Keratinocyte (primary cell): ENCODE measurements at regions not wholly inside any gene's neighbourhood (a gene's known extent, or its start where the extent isn't known, plus 50 kb on each side); places are given as distances from the start of the nearest gene placed in this dataset.

Experiments
- DNase-seq: peaks from one replicate; pipeline ENCODE4 v3.0.0-alpha.2; 2011; ENCODE audit warnings: low read depth, missing footprints, low spot score
- FAIRE-seq: peaks from 2 replicates; lab custom pipeline; 2011; peaks lifted over from hg19 to GRCh38; lab: Jason Lieb, UNC
- H2AFZ ChIP-seq: 2 replicates; pipeline ENCODE4 v1.6.0; 2012; ENCODE audit warnings: low read length, control low read depth, inconsistent platforms; ENCODE audit not compliant: control insufficient read depth
- H3K27ac ChIP-seq: 2 replicates; pipeline ENCODE4 v1.5.1; 2011; ENCODE audit warnings: low read length; ENCODE audit not compliant: control insufficient read depth, insufficient read depth
- H3K27me3 ChIP-seq: 3 replicates; pipeline ENCODE4 v1.6.0; 2011; ENCODE audit warnings: low read length; ENCODE audit not compliant: control insufficient read depth, insufficient read depth; ENCODE audit errors: extremely low read depth
- H3K36me3 ChIP-seq, 2 experiments: 2 replicates in 1 of 2; 3 replicates in 1 of 2; pipeline ENCODE4 v1.5.1; 2011; ENCODE audit warnings: low read length in 2 of 2, mild to moderate bottlenecking in 1 of 2; ENCODE audit not compliant: control insufficient read depth in 2 of 2, insufficient read depth in 2 of 2; ENCODE audit errors: extremely low read depth in 1 of 2
- H3K4me1 ChIP-seq: 3 replicates; pipeline ENCODE4 v1.5.1; 2011; ENCODE audit warnings: low read length; ENCODE audit not compliant: control insufficient read depth, insufficient read depth; ENCODE audit errors: extremely low read depth
- H3K4me2 ChIP-seq: 3 replicates; pipeline ENCODE4 v1.6.0; 2011; ENCODE audit warnings: low read depth, low read length; ENCODE audit not compliant: control insufficient read depth, insufficient read depth; ENCODE audit errors: extremely low read depth
- H3K4me3 ChIP-seq, 3 experiments: fragments of 200-600 bp in 1 of 3; sonication (generic) in 1 of 3; 2 replicates in 2 of 3; 3 replicates in 1 of 3; pipeline ENCODE4 v1.5.1; 2011 to 2016; ENCODE audit warnings: low read length in 3 of 3, mild to moderate bottlenecking in 3 of 3, control low read depth in 2 of 3, inconsistent platforms in 1 of 3, low read depth in 1 of 3, mixed read lengths in 1 of 3, mixed run types in 1 of 3, moderate library complexity in 1 of 3; ENCODE audit not compliant: control insufficient read depth in 2 of 3, insufficient read depth in 2 of 3; ENCODE audit errors: extremely low read depth in 1 of 3
- H3K79me2 ChIP-seq: 2 replicates; pipeline ENCODE4 v1.6.0; 2012; ENCODE audit warnings: low read length; ENCODE audit not compliant: control insufficient read depth, insufficient read depth
- H3K9ac ChIP-seq: 3 replicates; pipeline ENCODE4 v1.6.0; 2011; ENCODE audit warnings: low read length; ENCODE audit not compliant: control insufficient read depth, insufficient read depth; ENCODE audit errors: extremely low read depth
- H3K9me1 ChIP-seq: 3 replicates; pipeline ENCODE4 v1.6.0; 2011; ENCODE audit warnings: low read length; ENCODE audit not compliant: control insufficient read depth, insufficient read depth; ENCODE audit errors: extremely low read depth
- H3K9me3 ChIP-seq: 2 replicates; pipeline ENCODE4 v1.5.1; 2012; ENCODE audit warnings: low read depth, low read length; ENCODE audit not compliant: control insufficient read depth
- H4K20me1 ChIP-seq: 3 replicates; pipeline ENCODE4 v1.6.0; 2011; ENCODE audit warnings: low read length; ENCODE audit not compliant: control insufficient read depth, insufficient read depth; ENCODE audit errors: extremely low read depth
- EZH2 ChIP-seq: IDR thresholded peaks from one replicate; pipeline ENCODE4 v1.6.1; 2012; ENCODE audit warnings: inconsistent platforms, mild to moderate bottlenecking, low read length, moderate library complexity
- dilution Hi-C: fragments of 300-500 bp; cut with MboI; formaldehyde crosslinking; loops from one replicate; pipeline ENCODE4 v1.7.0; 2020; ENCODE audit warnings: low sequenced_read_pairs; ENCODE audit not compliant: extremely low pct_ligation_motif_present
- TF ChIP-seq, protein P1 (sequence below), 3 experiments: IDR thresholded peaks in 1 of 3; conservative IDR thresholded peaks in 1 of 3; optimal IDR thresholded peaks in 1 of 3; 2 replicates in 2 of 3; 3 replicates in 1 of 3; pipeline versions ENCODE3 to v1.5.1; 2011; ENCODE audit warnings: low read length in 3 of 3, mild to moderate bottlenecking in 3 of 3, moderate library complexity in 2 of 3, control low read depth in 1 of 3, inconsistent platforms in 1 of 3; ENCODE audit not compliant: insufficient read depth in 2 of 3; ENCODE audit errors: extremely low read depth in 1 of 3

DNA sequence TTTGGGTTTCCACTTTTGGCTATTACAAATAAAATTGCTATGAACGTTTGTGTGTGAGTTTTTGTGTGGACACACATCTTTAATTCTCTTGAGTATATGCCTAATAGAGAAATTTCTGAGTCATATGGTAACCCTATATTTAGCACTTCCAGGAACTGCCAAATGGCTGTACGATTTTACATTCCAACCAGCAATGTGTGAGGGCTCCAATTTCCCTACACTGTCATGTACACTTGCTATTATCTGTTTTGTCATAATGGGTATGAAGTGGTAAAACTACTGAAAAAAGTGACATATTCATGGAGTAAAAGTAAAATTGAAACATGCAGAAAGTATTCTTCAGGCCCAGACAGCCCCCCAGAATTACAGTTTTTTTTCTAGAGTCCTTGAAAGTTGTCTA lies 59.6 kb upstream of the ESR1 start:
- Histone ChIP-seq H2AFZ (no peak overlapping the region), H3K4me3 (no peak overlapping the region), H3K9ac (no peak overlapping the region), H3K27ac (no peak overlapping the region), H3K4me2 (no peak overlapping the region), H3K27me3 (no peaks in the 10 kb centered on the region), H3K36me3 (no peaks in the 10 kb centered on the region), H3K79me2 (no peaks in the 10 kb centered on the region), H4K20me1 (no peaks in the 10 kb centered on the region), H3K9me1 (no peaks in the 10 kb centered on the region), H3K9me3 (no peaks in the 10 kb centered on the region), H3K4me1 (no peaks in the 10 kb centered on the region)
- FAIRE-seq (no peak), DNase-seq (no peak)
- dilution Hi-C loops: no loop called here
- TF ChIP-seq EZH2: no peak
- TF ChIP-seq, protein P1, sequence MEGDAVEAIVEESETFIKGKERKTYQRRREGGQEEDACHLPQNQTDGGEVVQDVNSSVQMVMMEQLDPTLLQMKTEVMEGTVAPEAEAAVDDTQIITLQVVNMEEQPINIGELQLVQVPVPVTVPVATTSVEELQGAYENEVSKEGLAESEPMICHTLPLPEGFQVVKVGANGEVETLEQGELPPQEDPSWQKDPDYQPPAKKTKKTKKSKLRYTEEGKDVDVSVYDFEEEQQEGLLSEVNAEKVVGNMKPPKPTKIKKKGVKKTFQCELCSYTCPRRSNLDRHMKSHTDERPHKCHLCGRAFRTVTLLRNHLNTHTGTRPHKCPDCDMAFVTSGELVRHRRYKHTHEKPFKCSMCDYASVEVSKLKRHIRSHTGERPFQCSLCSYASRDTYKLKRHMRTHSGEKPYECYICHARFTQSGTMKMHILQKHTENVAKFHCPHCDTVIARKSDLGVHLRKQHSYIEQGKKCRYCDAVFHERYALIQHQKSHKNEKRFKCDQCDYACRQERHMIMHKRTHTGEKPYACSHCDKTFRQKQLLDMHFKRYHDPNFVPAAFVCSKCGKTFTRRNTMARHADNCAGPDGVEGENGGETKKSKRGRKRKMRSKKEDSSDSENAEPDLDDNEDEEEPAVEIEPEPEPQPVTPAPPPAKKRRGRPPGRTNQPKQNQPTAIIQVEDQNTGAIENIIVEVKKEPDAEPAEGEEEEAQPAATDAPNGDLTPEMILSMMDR (optimal IDR thresholded peaks at IDR 0.05 in 1 of 3, IDR thresholded peaks at IDR 0.05 in 1 of 3, conservative IDR thresholded peaks at IDR 0.05 in 1 of 3; ENCODE audit: extremely low read depth in 1 of 3, insufficient read depth in 2 of 3, low read length in 3 of 3): no peak

DNA sequence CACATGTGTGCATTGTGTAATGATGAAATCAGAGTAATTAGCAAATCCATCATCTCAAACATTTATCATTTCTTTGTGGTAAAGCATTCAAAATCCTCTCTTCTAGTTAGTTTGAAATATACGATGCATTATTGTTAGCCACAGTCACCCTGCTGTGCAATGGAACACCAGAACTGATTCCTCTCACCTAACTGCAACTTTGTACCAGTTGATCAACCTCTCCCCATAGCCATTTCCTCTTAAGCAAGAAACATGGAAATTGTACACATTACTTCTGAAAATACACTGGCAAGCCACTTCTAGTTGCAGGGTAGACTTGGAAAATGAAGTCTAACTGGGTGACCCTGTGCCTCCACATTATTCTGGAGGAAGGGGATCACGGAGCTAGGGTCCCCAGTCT lies 58.1 kb upstream of the ESR1 start:
- no peaks in the 10 kb centered on the region for H3K9me1 ChIP-seq
- no peaks in the 10 kb centered on the region for H3K9me3 ChIP-seq
- DNase-seq (no peak), FAIRE-seq (no peak)
- H3K27ac ChIP-seq: no peak overlapping the region
- H3K4me1 ChIP-seq: no peaks in the 10 kb centered on the region
- TF ChIP-seq EZH2: no peak
- TF ChIP-seq, protein P1 (optimal IDR thresholded peaks at IDR 0.05 in 1 of 3, IDR thresholded peaks at IDR 0.05 in 1 of 3, conservative IDR thresholded peaks at IDR 0.05 in 1 of 3; ENCODE audit: extremely low read depth in 1 of 3, insufficient read depth in 2 of 3, low read length in 3 of 3): no peak
- H3K36me3 ChIP-seq: no peaks in the 10 kb centered on the region
- no peak overlapping the region for H3K4me3 ChIP-seq
- no peaks in the 10 kb centered on the region for H4K20me1 ChIP-seq
- H3K4me2 ChIP-seq: no peak overlapping the region
- H3K27me3 ChIP-seq: no peaks in the 10 kb centered on the region
- no peaks in the 10 kb centered on the region for H3K79me2 ChIP-seq
- H3K9ac ChIP-seq: no peak overlapping the region
- H2AFZ ChIP-seq: no peak overlapping the region
- dilution Hi-C loops: no loop called here
